NCI-H1694 treated with DMSO at 0.1 percent for 48 hours (cell line): ENCODE measurements at regions not wholly inside any gene's neighbourhood (a gene's known extent, or its start where the extent isn't known, plus 50 kb on each side); places are given as distances from the start of the nearest gene placed in this dataset.
"Not testable (repeated sequence)": the region's sequence is repeated elsewhere in the genome, so short reads cannot be mapped to it uniquely, and the experiment has no call there.

ENCODE experiments used
- DNase-seq: peaks from one replicate; lab custom pipeline; 2025; lab: John Stamatoyannopoulos, UW

- DNase-seq: no peak
Observed at GRCh38 chr18:51458861-51459260, 261.4 kb upstream of the MEX3C start.

- no peak for DNase-seq
Observed at GRCh38 chr18:51461956-51462355, 264.5 kb upstream of the MEX3C start.

GRCh38 chr18:51463483-51464136, 266.1 kb upstream of the MEX3C start:
- no peak for DNase-seq

- DNase-seq: no peak
Observed at GRCh38 chr18:51478908-51479307, 281.4 kb upstream of the MEX3C start.

- no peak for DNase-seq
Observed at GRCh38 chr18:51479736-51480135, 282.3 kb upstream of the MEX3C start.

- DNase-seq: no peak
Observed at GRCh38 chr18:51480407-51481261, 283.2 kb upstream of the MEX3C start.

GRCh38 chr18:51486735-51487366, 289.4 kb upstream of the MEX3C start:
- no peak for DNase-seq

- no peak for DNase-seq
Observed at GRCh38 chr18:51490417-51490816, 292.9 kb upstream of the MEX3C start.

GRCh38 chr18:51490860-51491259, 293.4 kb upstream of the MEX3C start:
- DNase-seq: no peak

GRCh38 chr18:51491678-51492372, 294.3 kb upstream of the MEX3C start:
- no peak for DNase-seq

- no peak for DNase-seq
Observed at GRCh38 chr18:51498085-51498855, 300.8 kb upstream of the MEX3C start.

GRCh38 chr18:51503351-51503750, 305.9 kb upstream of the MEX3C start:
- no peak for DNase-seq

GRCh38 chr18:51506811-51507210, 309.3 kb upstream of the MEX3C start:
- no peak for DNase-seq

GRCh38 chr18:51508410-51508809, 310.9 kb upstream of the MEX3C start:
- DNase-seq: not testable (repeated sequence)

- no peak for DNase-seq
Observed at GRCh38 chr18:51510020-51510419, 312.5 kb upstream of the MEX3C start.

- no peak for DNase-seq
Observed at GRCh38 chr18:51513517-51513916, 316.0 kb upstream of the MEX3C start.

GRCh38 chr18:51514128-51514527, 316.6 kb upstream of the MEX3C start:
- DNase-seq: no peak

GRCh38 chr18:51516478-51517038, 319.1 kb upstream of the MEX3C start:
- DNase-seq: no peak

- DNase-seq: no peak
Observed at GRCh38 chr18:51519571-51519970, 322.1 kb upstream of the MEX3C start.

- DNase-seq: no peak
Observed at GRCh38 chr18:51520676-51521180, 323.2 kb upstream of the MEX3C start.

- DNase-seq: no peak
Observed at GRCh38 chr18:51522338-51522737, 324.9 kb upstream of the MEX3C start.
